GM19239 (cell line): ENCODE measurements at regions not wholly inside any gene's neighbourhood (a gene's known extent, or its start where the extent isn't known, plus 50 kb on each side); places are given as distances from the start of the nearest gene placed in this dataset.

Experiments
- DNase-seq: peaks from one replicate; pipeline ENCODE4 v3.0.0; 2011; ENCODE audit warnings: low spot score; ENCODE audit not compliant: insufficient read length
- FAIRE-seq: peaks from 2 replicates; lab custom pipeline; 2011; peaks lifted over from hg19 to GRCh38; lab: Jason Lieb, UNC

DNA sequence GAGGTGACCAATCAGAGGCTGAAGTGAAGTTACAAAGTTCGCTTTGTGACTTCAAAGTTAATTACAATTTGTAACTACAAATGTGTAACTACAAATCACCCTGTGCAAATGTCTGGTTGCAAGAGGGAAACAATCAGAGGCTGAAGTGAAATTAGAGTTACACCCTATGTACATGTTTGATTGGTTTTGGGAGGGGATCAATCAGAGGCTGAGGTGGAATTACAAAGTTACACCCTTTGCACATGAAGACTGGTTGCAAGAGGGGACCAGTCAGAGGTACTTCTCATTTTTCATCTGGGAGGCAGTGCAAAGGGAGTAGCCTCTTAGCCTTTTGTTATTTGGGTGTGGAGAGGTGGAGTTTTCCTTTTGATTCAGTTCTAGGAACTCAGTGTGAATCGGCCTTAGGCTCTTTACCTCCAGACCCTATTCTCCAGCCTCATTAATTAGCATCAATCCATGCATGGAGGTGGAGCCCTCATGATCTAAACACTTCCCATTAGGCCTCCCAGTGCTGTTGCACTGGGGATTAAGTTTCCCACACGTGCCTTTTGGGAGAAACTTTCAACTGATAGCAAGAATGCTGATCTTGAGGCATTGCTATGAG, 291.3 kb upstream of the MTNR1B start:
- no peak for FAIRE-seq
- DNase-seq = no peak

DNA sequence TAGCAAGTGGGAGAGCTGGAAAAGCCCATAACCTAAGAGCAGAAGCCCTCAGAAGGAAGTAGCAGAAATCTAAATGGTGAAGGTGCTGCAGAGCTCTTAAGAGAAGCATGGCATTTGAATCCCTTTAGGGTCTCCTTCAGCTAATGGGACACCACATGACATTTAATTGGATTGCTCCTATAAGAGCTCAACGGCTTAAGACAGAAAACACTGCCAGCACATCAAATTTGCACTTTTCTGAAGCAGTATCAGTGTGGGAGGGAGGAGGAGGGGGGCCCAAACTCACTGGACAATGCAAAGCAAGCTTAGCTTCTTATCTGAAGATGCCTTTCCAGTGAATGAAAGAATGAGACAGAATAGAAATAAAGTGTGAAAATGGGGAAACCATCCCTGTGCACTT, 287.9 kb upstream of the MTNR1B start:
- FAIRE-seq (no peak), DNase-seq (no peak)

DNA sequence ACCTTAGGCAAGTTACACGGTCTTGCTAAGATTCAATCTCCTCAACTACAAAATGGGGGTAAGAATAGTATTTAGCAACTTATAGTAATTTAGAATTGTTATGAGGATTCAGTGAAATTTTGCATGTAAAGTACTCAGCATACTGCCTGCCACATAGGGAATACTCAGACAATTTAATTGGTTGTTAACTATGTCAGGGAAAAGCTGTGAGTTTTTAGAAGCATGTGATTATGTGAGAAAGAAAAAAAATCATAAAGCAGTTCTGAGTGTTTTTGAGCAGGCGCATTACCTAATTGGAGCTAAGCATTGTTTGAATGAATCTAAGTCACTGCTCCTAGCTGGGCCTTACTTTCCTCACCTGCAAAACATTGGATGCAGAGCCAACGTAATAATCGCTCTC, 287.3 kb upstream of the MTNR1B start:
- no peak for FAIRE-seq
- no peak for DNase-seq

DNA sequence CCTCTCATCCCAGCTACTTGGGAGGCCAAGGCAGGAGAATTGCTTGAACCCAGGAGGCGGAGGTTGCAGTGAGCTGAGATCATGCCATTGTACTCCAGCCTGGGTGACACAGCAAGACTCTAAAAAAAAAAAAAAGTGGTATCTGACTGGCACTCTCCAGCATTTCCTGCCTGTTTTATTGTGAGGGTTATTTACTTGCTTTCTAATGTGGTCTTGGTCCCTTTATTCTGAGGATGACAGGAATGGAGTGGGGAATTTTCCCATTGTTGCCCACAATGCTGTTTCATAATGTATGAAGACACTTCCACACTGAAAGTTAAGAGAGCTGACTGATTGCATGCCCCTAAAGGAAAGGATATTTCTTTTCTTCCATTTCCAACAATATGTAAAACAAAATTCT, 286.5 kb upstream of the MTNR1B start:
- no peak for FAIRE-seq

GRCh38 chr11:92685049-92685448, 284.4 kb upstream of the MTNR1B start:
- FAIRE-seq = no peak
- DNase-seq = no peak

More for the DNA sequence above, 286.5 kb upstream of the MTNR1B start:
- no peak for DNase-seq

DNA sequence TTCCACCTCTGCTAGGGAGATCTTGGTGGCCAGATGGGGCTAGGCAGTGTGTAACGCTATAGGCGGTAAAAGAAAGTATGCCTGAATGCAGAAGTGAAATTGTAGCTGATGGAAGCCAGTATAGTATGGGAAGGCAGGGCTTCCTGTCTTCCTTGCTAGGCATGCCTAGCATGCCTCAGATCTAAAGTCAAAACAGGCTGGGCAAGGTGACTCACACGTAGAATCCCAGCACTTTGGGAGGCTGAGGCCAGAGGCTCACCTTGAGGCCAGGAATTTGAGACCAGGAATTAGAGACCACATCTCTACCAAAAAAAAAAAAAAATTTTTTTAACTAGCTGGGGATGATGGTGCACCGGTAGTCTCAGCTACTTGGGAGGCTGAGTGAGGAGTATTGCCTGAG, 281.7 kb upstream of the MTNR1B start:
- FAIRE-seq = no peak
- DNase-seq = no peak

DNA sequence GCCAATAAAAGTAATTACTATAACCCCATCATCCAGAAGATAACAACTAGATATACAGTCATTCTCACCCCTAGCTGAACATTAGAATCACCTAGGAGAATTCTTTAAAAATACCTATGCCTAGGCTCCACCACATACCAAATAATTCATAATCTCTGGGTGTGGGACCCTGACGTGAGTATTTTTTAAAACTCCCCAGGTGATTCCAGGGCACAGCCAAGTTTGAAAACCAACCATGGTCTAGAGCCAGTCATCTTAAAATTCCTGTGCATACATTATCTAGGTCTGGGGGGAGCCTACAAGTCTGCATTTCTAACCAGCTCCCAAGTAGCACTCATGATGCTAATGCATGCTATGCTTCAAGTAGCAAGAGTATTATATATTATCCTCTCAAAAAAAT, 281.0 kb upstream of the MTNR1B start:
- DNase-seq (no peak), FAIRE-seq (no peak)

DNA sequence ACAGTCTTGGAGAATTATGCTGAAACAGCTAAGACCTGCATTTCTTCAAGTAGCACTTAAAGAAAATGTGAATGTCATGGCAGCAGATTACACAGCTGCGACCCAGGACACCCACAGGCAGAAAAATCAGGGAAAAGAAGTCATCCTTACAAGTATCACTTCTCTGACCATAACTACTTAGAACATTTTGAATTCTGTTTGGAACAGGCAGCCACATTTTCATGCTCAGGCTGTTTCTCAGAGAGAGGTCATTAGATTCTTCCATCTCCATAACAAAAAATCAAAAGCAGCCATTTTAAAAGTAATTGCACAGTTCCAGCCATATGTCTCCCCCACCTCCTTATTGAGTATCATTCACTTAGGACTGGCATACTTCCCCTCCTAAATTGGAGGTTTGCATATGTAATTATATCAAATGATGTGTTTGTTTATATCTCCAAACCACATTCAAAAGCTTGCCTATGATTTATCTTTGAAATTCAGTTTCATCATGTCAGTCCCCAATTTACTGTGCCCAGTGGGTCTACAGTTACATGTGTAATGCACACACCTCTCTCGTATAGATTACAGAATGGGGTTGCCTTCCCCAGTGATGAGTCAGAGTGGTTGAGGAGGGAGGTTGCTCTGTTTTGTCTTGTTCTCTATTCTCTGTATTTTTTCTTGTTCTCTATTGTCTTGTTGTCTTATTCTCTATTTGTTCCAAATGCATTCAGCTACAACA, 276.5 kb upstream of the MTNR1B start:
- FAIRE-seq = no peak
- DNase-seq = no peak

DNA sequence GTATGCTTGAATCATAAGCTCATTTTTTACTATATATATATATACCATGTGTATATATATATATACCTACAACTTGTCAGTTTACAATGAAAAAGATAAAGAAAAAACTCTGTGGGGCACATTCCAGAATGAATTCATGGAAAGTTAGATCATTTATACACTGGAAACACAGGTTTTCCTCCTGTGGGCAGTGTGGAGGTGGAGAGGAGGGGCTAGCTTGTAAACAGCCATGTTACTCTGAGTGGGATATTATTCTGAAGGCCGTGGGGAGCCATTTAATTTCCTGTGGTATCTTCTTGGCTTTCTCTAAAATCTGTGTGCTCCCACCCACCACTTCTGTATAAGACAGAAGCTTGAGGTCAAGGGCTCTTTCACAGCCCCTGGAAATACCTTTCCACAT, 273.4 kb upstream of the MTNR1B start:
- no peak for DNase-seq
- FAIRE-seq = no peak

DNA sequence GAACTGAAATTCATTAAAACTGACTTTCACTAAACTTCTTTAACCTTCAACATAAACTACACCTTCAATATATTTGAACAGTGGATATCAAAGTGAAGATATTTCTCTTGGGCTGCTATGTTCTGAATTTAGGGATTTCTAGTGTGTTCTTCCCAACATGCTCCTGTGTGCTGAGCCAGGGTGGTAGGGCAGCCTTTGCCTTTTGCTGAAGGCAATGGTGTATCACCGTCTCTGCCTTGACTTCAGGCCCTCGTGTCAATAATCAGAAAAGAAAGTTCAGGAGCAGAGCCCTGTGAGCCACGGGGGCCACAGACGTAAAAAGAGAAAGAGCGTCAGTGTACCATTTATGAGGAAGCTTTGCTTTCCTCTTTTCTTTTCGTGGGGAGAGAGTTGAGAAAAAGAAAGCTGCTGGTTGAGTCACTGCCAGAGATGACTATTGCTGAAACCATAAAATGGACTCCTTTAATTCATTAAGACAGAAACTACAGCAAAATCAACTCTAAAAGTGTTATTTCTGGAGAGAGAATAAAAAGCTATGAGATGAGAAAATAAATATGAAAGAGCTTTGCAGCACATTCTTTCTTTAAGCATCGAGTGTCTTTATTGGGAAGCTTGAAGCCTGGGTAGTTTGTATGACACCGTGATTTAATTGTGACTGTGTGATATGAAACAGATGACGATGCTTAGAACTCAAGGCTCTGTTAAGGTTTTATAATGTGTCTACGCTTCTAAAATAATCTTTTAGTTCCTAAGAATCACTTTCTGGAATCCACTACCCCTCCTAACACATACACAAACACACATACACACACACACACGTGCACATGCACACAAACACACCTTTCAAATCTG, 271.8 kb upstream of the MTNR1B start:
- DNase-seq = no peak
- no peak for FAIRE-seq

DNA sequence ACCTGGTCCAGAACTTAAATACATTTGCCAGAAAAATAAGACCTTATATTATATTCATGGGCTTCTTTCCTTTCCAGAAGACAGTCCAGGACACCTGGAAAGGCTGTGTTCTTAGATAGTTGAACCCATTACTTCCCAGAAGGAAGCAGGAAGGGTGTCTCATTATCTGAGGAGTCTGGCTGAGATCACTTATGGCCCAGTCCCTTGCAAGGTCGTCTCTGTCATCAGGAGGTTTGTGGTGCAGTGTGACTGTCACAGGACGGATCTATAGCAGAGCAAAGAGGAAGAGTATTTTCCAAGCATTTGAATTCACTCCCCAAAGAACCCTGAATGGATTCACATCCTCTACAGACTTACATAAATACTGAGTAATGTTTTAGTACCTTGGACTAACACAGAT, 270.7 kb upstream of the MTNR1B start:
- no peak for FAIRE-seq
- no peak for DNase-seq

GRCh38 chr11:92702037-92702804, 267.2 kb upstream of the MTNR1B start:
- no peak for DNase-seq
- FAIRE-seq = no peak

DNA sequence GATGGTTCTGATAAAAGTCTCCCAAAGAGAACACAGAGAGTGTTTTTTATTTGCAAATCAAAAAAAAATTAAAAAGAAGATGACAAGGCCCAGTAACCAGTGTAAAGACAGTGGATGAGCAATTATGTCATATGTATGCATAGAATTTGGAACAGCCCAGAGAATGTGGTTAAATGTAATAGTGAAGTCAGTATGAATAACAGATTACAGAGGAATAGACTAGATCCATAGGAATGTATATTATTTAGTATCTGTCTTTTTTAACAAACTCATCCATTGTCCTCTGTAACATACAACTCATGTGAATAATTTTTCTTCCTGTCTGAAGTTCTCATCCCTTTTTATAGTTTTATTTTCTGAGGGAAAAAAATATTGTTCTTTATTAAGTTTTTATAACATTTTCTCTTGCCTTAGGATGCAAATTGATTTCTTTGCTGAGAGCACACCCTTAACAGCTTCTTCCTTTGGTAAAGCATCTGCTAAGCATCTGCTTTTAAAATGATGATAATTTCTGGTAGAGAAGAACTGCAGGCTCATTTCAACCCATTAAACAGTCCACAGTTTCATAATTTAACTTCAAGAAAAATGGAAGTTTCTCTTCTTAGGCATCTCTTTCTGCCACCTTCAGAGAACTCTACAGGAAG, 266.5 kb upstream of the MTNR1B start:
- DNase-seq (no peak), FAIRE-seq (no peak)

DNA sequence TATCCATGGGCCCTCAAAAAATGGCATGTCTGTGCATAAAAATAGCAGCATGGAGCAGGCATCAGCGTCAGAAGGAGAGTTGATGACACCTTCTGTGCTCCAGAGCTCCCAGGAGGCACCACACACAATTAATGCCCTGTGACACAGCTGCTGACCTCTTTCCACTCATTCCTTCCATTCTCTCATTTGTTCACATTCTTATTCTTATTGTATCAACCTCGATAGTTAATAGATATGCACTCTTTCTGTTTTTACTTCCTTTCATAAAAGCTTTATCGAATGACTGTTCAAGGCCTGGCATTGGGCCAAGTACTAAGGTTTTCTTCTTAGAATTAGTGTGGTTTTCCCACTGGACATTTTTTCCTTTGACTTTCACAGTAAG, 266.0 kb upstream of the MTNR1B start:
- no peak for FAIRE-seq
- DNase-seq = no peak

- DNase-seq = no peak
Observed at GRCh38 chr11:92707173-92707619, 262.3 kb upstream of the MTNR1B start.

GRCh38 chr11:92707665-92708064, 261.8 kb upstream of the MTNR1B start:
- FAIRE-seq (no peak), DNase-seq (no peak)

More at GRCh38 chr11:92707173-92707619, 262.3 kb upstream of the MTNR1B start:
- no peak for FAIRE-seq

DNA sequence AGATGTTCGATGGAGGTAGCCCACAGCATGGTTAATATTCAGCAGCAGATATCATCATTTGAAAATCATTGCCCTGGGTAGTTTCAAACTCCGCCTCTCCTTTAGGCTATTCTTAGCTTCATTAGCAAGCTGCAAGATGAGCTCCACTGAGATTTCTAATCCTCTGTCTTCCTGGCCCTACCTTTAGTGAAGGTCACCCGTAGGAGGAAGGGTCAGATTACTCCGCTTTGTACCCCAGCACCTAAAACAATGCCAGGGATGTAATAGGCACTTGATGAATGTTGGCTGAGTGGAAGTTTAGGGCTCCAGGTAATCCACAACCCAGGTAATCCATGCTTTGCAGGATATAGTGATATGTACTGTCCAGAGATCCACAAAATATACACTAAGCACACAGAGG, 260.1 kb upstream of the MTNR1B start:
- no peak for DNase-seq
- no peak for FAIRE-seq

GRCh38 chr11:92711926-92712325, 257.5 kb upstream of the MTNR1B start:
- DNase-seq = no peak

DNA sequence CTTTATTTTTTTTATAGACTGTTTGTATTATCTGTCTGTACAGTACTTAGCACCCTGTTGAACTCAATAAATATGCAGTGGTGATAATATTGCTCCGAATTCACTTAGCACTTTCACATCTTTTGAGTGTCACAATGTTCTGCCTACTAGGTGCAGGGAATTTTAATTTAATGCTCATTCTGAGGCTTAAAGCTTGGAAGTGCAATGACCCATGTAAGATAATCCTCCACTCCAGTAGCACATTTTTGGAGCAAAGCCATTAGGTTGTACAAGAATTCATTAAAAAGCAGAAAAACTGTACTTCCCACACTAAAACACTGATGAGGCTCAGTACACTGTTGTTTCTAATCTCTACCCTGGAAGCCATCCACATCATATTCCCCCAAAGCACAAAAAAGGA, 255.3 kb upstream of the MTNR1B start:
- DNase-seq = no peak
- no peak for FAIRE-seq

More at GRCh38 chr11:92711926-92712325, 257.5 kb upstream of the MTNR1B start:
- no peak for FAIRE-seq

GRCh38 chr11:92717240-92717639, 252.2 kb upstream of the MTNR1B start:
- DNase-seq (no peak), FAIRE-seq (no peak)
